Cardiac fibroblast (primary cell): ENCODE measurements at regions not wholly inside any gene's neighbourhood (a gene's known extent, or its start where the extent isn't known, plus 50 kb on each side); places are given as distances from the start of the nearest gene placed in this dataset.

Experiments
- DNase-seq, 2 donors: peaks; one replicate each; pipeline versions ENCODE4 v3.0.0 to v3.0.0-alpha.2; 2010; ENCODE audit warnings: low read depth in 2 of 2
- H3K4me3 ChIP-seq, 2 donors: replicated peaks in 1 of 2; 1 replicate in 1 of 2; 2 replicates in 1 of 2; pipeline ENCODE4 v1.5.1; 2011; ENCODE audit warnings: low read depth in 2 of 2, low read length in 2 of 2, mild to moderate bottlenecking in 2 of 2, moderate library complexity in 1 of 2
- CTCF ChIP-seq: IDR thresholded peaks from one replicate; pipeline ENCODE4 v1.5.1; 2011; ENCODE audit warnings: low read depth, mild to moderate bottlenecking, low read length, inconsistent platforms

- peak; percentile 22 to 34 for DNase-seq
- no peak for TF ChIP-seq CTCF
- H3K4me3 ChIP-seq: no peak overlapping the region
Observed at GRCh38 chr15:62989366-62990055, 53.0 kb upstream of the TPM1 start.

DNA sequence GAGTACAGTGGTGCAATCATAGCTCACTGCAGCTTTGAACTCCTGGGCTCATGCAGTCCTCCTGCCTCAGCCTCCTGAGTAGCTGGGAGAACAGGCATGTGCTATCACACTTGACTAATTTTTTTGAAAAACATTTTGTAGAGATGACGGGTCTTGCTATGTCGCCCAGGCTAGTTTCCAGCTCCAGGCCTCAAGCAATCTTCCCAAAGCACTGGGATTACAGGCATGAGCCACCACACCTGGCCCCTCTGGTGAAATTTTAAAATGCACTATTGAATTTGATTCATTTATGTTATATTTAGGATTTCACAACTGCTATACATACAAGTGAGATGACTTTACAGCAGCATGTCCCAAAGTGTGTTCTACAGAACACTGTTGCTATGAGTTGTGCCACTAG is 50.8 kb upstream of the TPM1 start:
- H3K4me3 ChIP-seq: no peak overlapping the region
- no peak for DNase-seq
- no peak for TF ChIP-seq CTCF

DNA sequence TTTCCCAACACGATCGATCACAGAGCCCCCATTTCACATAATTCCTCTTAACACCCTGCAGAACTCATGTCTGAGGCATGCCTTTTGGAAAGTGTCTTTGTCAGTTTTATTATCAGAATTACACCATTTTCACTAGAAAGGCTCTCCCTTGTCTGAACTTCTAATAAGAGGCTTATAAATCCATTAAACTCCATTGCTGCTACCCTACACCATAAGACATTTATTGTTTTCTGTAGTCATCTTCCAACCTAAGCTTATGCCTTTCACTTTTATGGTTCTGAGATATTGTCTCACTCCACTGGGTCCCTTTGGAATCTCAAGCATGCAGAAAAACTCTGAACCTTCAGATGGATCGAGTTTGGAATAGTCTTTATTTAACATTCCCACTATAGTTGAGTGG is 50.2 kb upstream of the TPM1 start:
- no peak for TF ChIP-seq CTCF
- H3K4me3 ChIP-seq: no peak overlapping the region
- DNase-seq: no peak
